ENCODE measurements at regions not wholly inside any gene's neighbourhood (a gene's known extent, or its start where the extent isn't known, plus 50 kb on each side); places are given as distances from the start of the nearest gene placed in this dataset.

DNA sequence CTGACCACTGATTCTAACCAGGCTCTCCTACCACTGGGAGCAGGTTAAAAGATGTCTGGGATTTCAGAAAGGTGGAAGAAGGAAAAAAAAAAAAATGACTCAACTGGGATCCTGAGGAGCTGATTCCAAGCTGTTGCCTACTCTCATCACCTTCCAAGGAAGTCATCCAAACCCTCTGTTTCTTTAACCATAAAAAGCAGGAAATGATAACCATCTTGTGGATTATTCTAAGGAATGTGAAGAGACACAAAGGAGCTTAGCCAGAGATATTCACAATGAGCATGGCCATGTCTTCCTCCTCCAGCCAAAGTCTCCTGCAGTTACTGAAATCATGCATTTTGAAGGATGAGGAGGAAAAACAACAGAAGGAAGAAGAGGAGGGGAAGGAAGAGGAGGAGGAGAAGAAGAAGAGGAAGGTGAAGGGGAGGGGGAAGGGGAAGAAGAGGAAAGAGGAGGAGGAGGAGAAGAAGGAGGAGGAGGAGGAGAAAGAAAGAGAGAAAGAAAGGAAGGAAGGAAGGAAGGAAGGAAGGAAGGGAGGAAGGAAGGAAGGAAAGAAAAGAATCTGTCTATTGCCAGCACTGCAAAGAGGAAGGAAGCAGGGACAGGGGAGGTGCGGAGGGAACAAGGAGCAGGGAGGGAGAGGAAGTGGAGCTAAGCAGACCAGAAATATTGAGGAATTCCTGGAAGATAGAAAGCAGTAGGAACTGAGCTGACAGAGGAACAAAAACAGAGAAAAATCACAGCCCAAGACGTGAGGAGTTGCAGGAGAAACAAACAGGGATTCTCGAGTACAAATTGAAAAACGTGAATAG, 229.2 kb downstream of the UACA start:
- DNase-seq (ENCODE audit: extremely low spot score): no peak
- ChIA-PET CTCF (interaction anchor here (0.9 to 2.3 kb wide), 7 partner anchors 10 to 1071 kb away, joined by 3 to 9 read pairs (median 3); no protein-coding TSS in a partner anchor), POLR2A (no interaction called here)
- TF ChIP-seq CTCF (IDR thresholded peaks at IDR 0.05; ENCODE audit: control extremely low read depth, extremely low read depth, low read depth, missing control alignments): no peak

- DNase-seq (ENCODE audit: extremely low spot score): no peak
- CTCF ChIA-PET: no interaction called here
- POLR2A ChIA-PET: no interaction called here
- TF ChIP-seq CTCF (IDR thresholded peaks at IDR 0.05; ENCODE audit: control extremely low read depth, extremely low read depth, low read depth, missing control alignments): no peak
Observed at GRCh38 chr15:70532531-70533186, 230.7 kb downstream of the UACA start.

DNA sequence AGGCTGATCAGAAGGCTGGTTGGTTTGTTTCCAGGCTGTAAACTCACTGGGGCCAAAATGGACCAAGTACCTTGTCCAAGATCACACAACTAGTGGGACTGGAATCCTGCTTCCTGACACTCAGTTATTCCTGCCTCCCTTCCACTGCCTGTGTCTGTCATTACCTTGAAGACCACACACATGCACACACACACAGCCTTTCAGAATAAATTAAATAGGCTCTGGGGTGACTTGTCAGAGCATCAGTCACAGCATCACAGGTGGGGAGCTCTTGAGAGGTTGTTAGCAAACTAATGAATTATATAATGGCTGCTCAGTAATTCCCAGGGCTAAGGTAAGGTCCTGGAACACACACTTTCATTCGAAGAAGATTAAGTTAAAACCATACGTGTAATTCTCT, 231.8 kb downstream of the UACA start:
- no peak for DNase-seq (ENCODE audit: extremely low spot score)
- POLR2A ChIA-PET: no interaction called here
- CTCF ChIA-PET: interaction anchor here (1.2 to 2.0 kb wide), 2 partner anchors 18 to 803 kb away, joined by 3 to 4 read pairs; no protein-coding TSS in a partner anchor
- TF ChIP-seq CTCF (IDR thresholded peaks at IDR 0.05; ENCODE audit: control extremely low read depth, extremely low read depth, low read depth, missing control alignments): no peak

DNA sequence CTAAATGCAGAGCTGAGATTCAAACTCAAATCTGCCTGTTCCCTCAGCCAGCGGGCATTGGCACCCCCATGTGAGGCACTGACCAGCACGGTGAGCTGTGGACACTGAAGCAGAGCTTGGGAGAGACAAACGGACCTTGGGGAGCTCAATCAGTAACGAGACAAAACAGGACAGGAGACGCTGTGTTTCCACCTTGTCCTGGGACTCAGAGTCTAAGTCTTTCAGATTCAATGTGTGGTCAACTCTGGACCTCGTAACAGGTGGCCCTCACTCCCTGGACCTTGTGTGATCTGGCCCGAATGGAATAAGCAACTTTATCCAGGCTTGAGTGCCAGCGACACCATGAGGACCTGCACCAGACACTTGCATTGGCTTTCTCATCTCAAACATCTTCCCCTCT, 232.5 kb downstream of the UACA start:
- DNase-seq (ENCODE audit: extremely low spot score): no peak
- ChIA-PET POLR2A (no interaction called here), CTCF (interaction anchor here (1.0 to 2.0 kb wide), 4 partner anchors 15 to 802 kb away, joined by 3 to 4 read pairs (median 3); no protein-coding TSS in a partner anchor)

GRCh38 chr15:70530503-70530902, 232.9 kb downstream of the UACA start:
- ChIA-PET POLR2A (no interaction called here), CTCF (interaction anchor here (1.0 to 2.0 kb wide), 4 partner anchors 16 to 802 kb away, joined by 3 to 4 read pairs (median 3); no protein-coding TSS in a partner anchor)
- DNase-seq (ENCODE audit: extremely low spot score): no peak
- TF ChIP-seq CTCF (IDR thresholded peaks at IDR 0.05; ENCODE audit: control extremely low read depth, extremely low read depth, low read depth, missing control alignments): no peak

More for the DNA sequence above, 232.5 kb downstream of the UACA start:
- no peak for TF ChIP-seq CTCF (IDR thresholded peaks at IDR 0.05; ENCODE audit: control extremely low read depth, extremely low read depth, low read depth, missing control alignments)

DNA sequence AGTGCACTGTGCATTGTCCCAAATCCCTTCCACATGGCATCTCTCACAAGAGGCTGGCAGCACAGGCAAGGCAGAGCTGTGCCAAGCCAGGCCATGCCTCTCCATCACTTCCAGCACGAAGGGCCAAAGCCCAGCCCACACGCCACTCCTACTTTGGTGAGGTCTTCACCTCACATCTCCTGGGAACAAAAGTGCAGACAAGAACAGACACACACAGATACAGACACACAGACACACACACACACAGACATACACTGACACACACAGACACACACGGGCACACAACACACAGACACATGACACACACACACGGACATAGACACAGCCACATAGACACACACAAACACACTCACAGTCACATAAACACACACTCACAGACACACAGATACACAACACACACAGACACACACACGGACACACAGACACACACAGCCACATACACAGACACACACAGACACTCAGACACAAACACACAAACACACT, 233.3 kb downstream of the UACA start:
- CTCF ChIA-PET: interaction anchor here (1.0 to 2.0 kb wide), 3 partner anchors 16 to 272 kb away, joined by 3 to 4 read pairs (median 3); no protein-coding TSS in a partner anchor
- DNase-seq (ENCODE audit: extremely low spot score): no peak
- TF ChIP-seq CTCF (IDR thresholded peaks at IDR 0.05; ENCODE audit: control extremely low read depth, extremely low read depth, low read depth, missing control alignments): no peak
- POLR2A ChIA-PET: no interaction called here

All from GM10248 (cell line).